ENCODE measurements at regions not wholly inside any gene's neighbourhood (a gene's known extent, or its start where the extent isn't known, plus 50 kb on each side); places are given as distances from the start of the nearest gene placed in this dataset.
A peak's percentile ranks its signal among the peaks of the same experiment; 100 is the strongest.
"Not testable (repeated sequence)": the region's sequence is repeated elsewhere in the genome, so short reads cannot be mapped to it uniquely, and the experiment has no call there.

GRCh38 chr1:221981461-221981860, 239.6 kb upstream of the DUSP10 start:
- DNase-seq: no peak

DNA sequence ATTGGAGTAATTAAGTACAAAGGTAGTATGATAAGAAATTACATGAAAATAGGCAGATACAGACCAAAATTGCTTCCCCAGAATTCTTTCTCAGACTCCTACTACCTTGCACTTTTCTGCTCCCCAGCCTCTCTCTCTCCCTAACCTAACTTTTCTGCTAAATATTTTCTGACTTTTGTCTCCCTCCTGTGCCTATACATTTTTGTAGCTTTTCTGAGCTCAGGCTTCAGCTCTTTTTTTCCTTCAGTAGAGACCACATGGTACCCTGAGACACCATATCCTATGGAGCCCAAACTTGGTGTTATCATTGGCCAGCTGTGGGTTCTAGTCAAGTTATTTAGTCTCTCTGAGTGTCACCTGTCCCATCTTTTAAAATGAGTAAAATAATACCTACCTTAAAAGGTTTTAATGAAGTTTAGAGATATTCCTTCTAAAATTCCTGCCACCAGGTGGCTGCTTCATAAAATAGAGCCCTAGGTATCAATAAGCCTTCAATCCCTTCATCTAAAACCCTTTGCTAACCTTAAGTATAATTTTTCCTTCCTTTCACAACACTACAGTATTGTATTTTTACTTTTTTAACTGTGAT, 237.6 kb upstream of the DUSP10 start:
- no peak for DNase-seq

- not testable (repeated sequence) for DNase-seq
Observed at GRCh38 chr1:221978631-221979334, 236.9 kb upstream of the DUSP10 start.

- DNase-seq: not testable (repeated sequence)
Observed at GRCh38 chr1:221973787-221974186, 231.9 kb upstream of the DUSP10 start.

DNA sequence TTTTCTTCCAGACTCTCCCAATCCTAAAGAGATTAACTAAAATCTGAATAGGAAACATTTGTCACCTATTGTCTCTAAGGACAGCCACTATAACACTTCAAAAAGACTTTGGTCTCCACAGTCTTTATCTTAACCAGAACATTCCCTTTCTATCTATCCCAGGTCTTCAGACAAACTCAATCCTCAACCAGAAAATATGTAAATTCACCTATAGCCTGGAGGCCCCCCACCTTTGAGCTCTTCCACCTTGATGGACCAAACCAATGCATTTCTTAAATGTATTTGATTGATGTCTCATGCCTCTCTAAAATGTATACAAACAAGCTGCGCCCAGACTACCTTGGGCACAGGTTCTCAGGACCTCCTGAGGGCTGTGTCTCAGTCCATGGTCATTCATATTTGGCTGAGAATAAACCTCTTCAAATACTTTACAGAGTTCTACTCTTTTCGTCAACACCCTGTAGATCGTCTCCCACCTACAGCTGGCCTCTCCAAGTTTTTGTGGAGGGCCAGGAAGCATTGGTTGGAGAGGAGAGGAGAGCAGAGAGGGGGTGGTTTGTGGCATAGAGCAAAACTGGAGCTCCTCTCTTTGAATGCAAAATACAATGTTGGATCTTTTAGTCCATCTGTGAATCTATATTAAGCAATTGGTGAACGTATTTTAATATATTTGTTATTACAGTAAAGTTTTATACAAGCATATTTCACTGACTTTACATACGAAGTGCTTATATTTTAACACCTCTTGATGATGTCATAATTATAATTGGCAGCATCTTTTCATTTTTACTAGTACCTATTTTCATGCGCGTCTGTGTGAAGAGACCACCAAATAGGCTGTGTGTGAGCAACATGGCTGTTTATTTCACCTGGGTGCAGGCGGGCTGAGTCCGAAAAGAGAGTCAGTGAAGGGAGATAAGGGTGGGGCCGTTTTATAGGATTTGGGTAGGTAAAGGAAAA, 230.7 kb upstream of the DUSP10 start:
- DNase-seq: no peak

- not testable (repeated sequence) for DNase-seq
Observed at GRCh38 chr1:221971035-221971434, 229.1 kb upstream of the DUSP10 start.

GRCh38 chr1:221969298-221969858, 227.5 kb upstream of the DUSP10 start:
- DNase-seq: not testable (repeated sequence)

DNA sequence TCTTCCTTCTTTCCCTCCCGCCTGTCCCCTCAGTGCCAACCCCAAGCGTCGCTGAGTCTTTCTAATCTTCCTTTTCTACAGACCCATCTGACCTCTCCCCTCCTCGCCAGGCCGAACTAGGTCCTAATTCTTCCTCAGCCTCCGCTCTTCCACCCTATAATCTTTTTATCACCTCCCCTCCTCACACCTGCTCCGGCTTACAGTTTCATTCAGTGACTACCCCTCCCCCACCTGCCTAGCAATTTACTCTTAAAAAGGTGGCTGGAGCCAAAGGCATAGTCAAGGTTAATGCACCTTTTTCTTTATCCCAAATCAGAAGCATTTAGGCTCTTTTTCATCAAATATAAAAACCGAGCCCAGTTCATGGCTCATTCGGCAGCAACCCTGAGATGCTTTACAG, 225.6 kb upstream of the DUSP10 start:
- DNase-seq: not testable (repeated sequence)

DNA sequence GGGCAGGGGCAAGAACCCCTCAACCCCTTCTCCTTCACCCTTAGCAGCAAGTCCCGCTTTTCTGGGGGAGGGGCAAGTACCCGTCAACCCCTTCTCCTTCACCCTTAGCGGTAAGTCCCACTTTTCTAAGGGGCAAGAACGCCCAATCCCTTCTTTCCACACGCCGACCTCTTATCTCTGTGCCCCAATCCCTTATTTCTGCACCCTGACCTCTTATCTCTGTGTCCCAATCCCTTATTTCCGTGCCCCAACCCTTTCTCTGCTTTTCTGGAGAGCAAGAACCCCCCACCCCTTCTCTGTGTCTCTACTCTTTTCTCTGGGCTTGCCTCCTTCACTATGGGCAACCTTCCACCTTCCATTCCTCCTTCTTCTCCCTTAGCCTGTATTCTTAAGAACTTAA, 225.0 kb upstream of the DUSP10 start:
- DNase-seq: not testable (repeated sequence)

DNA sequence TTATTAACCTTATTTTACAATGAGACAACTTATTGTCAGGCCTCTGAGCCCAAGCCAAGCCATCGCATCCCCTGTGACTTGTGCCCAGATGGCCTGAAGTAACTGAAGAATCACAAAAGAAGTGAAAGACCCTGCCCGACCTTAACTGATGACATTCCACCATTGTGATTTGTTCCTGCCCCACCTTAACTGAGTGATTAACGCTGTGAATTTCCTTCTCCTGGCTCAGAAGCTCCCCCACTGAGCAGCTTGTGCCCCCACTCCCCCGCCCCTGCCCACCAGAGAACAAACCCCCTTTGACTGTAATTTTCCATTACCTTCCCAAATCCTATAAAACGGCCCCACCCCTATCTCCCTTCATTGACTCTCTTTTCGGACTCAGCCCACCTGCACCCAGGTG, 224.0 kb upstream of the DUSP10 start:
- not testable (repeated sequence) for DNase-seq

- no peak for DNase-seq
Observed at GRCh38 chr1:221965252-221965651, 223.4 kb upstream of the DUSP10 start.

DNA sequence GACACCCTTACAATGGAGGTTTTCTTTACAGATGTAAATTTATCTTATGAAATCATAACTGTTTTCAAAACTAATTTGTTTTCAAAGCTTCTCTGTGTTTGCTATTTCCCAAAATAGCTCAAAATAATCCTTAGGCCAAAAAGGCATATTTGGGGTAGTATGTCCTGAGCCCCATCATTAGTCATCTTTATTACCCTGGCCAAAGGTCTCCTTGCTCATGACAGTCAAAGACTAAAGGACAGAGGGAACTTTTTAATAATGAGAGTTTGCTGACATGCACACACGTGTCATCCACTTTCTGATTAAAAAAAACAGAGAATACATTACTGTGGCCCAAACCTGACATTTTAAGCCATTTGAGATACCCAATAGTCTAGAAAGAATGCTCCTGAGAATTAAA, 221.9 kb upstream of the DUSP10 start:
- no peak for DNase-seq

GRCh38 chr1:221962385-221962784, 220.5 kb upstream of the DUSP10 start:
- DNase-seq: no peak

DNA sequence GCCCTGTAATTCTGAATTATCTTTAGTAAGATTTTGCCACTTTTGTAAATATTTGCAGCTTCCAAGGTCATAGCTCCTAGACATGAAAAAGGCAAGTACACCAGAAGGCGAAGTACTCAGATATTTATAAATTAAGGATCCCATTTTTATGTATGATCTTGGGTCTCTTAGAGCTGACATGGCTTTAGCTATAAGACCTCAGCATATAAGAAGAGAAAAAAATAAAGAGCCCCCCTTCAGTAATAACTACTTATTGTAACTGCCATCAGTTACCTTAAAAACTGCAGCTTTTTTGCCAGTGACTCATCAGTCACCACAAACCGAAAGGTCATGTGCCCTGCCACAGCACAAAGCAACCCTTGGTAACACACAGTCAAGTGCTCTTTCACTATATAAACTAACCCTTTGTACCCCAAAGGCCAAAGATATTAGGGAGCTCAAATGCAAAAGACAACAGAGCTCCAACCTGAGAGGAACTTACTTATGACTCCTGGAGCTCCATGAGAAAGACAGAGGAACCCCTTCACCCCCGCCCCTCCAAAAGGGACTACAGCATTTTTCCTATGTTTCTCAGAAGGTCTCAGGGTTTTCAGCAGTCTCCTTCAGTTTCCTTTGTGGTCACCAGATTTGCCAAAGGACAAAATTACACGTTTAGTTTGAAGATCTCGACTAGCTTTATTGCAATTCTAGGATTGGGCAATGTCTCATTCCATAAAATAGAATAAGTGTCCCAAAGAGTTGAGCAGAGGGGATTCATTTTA, 219.8 kb upstream of the DUSP10 start:
- DNase-seq: peak; percentile 8 to 18

DNA sequence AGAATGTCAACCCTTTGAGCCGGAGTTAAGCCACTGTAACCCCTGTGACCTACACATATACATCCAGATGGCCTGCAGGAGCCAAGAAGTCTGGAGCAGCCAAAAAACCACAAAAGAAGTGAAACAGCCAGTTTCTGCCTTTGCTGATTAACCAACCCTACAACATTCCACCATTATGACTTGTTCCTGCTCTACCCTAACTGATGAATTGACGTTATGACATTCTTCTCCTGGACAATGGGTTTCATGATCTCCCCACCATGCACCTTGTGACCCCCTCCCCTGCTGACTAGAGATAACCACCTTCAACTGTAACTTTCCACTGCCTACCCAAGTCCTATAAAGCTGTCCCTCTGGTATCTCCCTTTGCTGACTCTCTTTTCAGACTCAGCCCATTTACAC, 216.3 kb upstream of the DUSP10 start:
- DNase-seq: not testable (repeated sequence)

DNA sequence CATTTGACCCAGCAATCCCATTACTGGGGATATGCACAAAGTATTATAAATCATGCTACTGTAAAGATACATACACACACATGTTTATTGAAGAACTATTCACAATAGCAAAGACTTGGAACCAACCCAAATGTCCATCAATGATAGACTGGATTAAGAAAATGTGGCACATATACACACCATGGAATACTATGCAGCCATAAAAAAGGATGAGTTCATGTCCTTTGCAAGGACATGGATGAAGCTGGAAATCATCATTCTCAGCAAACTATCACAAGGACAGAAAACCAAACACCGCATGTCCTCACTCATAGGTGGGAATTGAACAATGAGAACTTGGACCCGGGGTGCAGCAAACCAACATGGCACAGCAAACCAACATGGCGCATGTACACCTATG, 215.5 kb upstream of the DUSP10 start:
- not testable (repeated sequence) for DNase-seq

GRCh38 chr1:221949996-221950395, 208.1 kb upstream of the DUSP10 start:
- no peak for DNase-seq

DNA sequence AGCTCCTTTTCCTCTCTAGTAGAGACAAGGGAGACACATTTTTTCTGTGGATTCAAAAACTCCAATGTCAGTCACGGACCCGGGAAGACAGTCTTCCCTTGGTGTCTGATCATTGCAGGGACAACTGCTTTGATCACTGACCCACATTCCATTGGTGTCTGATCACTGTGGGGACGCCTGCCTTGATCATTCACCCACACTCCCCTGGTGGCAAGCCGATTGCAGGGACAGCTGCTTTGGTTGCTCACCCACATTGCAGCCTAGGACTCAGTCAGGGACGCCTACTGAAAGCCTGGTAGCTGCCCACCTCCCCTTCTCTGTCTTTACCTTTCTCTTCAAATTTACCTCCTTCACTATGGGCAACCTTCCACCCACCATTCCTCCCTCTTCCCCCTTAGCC, 206.6 kb upstream of the DUSP10 start:
- no peak for DNase-seq

DNA sequence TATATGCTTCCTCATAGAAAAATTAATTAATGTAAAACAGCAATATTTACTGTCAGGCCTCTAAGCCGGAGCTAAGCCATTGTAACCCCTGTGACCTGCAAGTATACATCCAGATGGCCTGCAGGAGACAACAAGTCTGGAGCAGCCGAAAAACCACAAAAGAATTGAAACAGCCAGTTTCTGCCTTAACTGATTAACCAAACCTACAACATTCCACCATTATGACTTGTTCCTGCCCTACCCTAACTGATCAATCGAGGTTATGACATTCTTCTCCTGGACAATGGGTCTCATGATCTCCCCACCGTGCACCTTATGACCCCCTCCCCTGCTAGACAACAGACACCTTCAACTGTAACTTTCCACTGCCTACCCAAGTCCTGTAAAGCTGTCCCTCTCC, 205.8 kb upstream of the DUSP10 start:
- DNase-seq: no peak

GRCh38 chr1:221946768-221947167, 204.9 kb upstream of the DUSP10 start:
- DNase-seq: no peak

- DNase-seq: no peak
Observed at GRCh38 chr1:221945669-221946068, 203.8 kb upstream of the DUSP10 start.

GRCh38 chr1:221944247-221944870, 202.5 kb upstream of the DUSP10 start:
- no peak for DNase-seq
